ENCODE measurements at regions not wholly inside any gene's neighbourhood (a gene's known extent, or its start where the extent isn't known, plus 50 kb on each side); places are given as distances from the start of the nearest gene placed in this dataset.
A peak's percentile ranks its signal among the peaks of the same experiment; 100 is the strongest.

DNA sequence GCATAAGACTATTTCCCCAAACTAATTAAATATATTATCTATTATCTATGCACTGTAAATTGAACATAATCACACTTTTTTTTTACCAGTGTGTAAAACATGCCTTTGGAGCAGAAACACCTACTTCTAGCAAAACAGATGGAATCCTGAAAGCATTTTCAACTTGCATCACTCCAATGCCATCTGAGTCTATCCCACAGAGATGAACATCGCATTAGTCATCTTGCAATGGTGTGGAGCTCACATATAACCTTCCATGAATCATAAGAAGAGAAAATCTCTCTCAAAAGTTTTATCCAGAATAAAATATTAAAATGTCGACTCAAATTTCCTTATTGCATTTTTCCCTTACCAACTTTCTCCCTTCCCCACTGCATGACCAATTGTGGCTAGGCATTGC, 406.7 kb upstream of the ACTRT1 start:
- TF ChIP-seq CTCF (IDR thresholded peaks at IDR 0.05) (no peak), MAX (IDR thresholded peaks at IDR 0.05) (no peak), POLR2A (IDR thresholded peaks at IDR 0.05; ENCODE audit: low read length) (no peak), JUN (IDR thresholded peaks at IDR 0.05) (no peak), HOXB5 (CRISPR knock-in tag; IDR thresholded peaks at IDR 0.05) (no peak), KDM1A (IDR thresholded peaks at IDR 0.05; ENCODE audit: low read depth) (no peak), CHD2 (IDR thresholded peaks at IDR 0.05; ENCODE audit: low read length, partially characterized antibody) (no peak), CHD4 (IDR thresholded peaks at IDR 0.05; ENCODE audit: borderline replicate concordance) (no peak), JUNB (IDR thresholded peaks at IDR 0.05) (peak; percentile 30; the same call in 1 of the 2 replicates), MAZ (IDR thresholded peaks at IDR 0.05; ENCODE audit: borderline replicate concordance, low read depth, low read length) (no peak), EP300 (IDR thresholded peaks at IDR 0.05) (no peak), RNF2 (IDR thresholded peaks at IDR 0.05; ENCODE audit: borderline replicate concordance, low read depth) (no peak)
- TF ChIP-seq, protein P1, sequence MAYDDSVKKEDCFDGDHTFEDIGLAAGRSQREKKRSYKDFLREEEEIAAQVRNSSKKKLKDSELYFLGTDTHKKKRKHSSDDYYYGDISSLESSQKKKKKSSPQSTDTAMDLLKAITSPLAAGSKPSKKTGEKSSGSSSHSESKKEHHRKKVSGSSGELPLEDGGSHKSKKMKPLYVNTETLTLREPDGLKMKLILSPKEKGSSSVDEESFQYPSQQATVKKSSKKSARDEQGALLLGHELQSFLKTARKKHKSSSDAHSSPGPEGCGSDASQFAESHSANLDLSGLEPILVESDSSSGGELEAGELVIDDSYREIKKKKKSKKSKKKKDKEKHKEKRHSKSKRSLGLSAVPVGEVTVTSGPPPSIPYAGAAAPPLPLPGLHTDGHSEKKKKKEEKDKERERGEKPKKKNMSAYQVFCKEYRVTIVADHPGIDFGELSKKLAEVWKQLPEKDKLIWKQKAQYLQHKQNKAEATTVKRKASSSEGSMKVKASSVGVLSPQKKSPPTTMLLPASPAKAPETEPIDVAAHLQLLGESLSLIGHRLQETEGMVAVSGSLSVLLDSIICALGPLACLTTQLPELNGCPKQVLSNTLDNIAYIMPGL (CRISPR knock-in tag; IDR thresholded peaks at IDR 0.05; ENCODE audit: borderline replicate concordance) = no peak

Measured in A549 (cell line).